CD4-positive, alpha-beta memory T cell (primary cell): ENCODE measurements at regions not wholly inside any gene's neighbourhood (a gene's known extent, or its start where the extent isn't known, plus 50 kb on each side); places are given as distances from the start of the nearest gene placed in this dataset.
A peak's percentile ranks its signal among the peaks of the same experiment; 100 is the strongest.
"Not testable (repeated sequence)": the region's sequence is repeated elsewhere in the genome, so short reads cannot be mapped to it uniquely, and the experiment has no call there.

Experiments used
- CTCF ChIA-PET: fragments of 350-600 bp; sonication (Branson Sonifier 250); formaldehyde crosslinking; loops from one replicate; lab custom pipeline; 2021; ENCODE audit warnings: inconsistent platforms; ENCODE audit not compliant: partially characterized antibody; lab: Charles Lee
- POLR2A ChIA-PET: fragments of 350-600 bp; sonication (Branson Sonifier 250); formaldehyde crosslinking; loops from one replicate; lab custom pipeline; 2021; ENCODE audit not compliant: partially characterized antibody; lab: Charles Lee
- DNase-seq, 5 donors: peaks; one replicate each; pipeline versions ENCODE4 v3.0.0 to v3.0.0-alpha.2; 2020 to 2022; ENCODE audit warnings: mixed read lengths in 1 of 5
- H3K27ac ChIP-seq: one replicate; pipeline ENCODE4 v1.7.0; 2013; ENCODE audit warnings: low read depth, low read length
- H3K27me3 ChIP-seq: 2 replicates; pipeline ENCODE4 v1.7.0; 2013; ENCODE audit warnings: mild to moderate bottlenecking, low read length, moderate library complexity; ENCODE audit not compliant: insufficient read depth
- H3K36me3 ChIP-seq: 2 replicates; pipeline ENCODE4 v1.7.0; 2013; ENCODE audit warnings: mild to moderate bottlenecking, low read length, moderate library complexity; ENCODE audit not compliant: insufficient read depth
- H3K4me1 ChIP-seq: 2 replicates; pipeline ENCODE4 v1.7.0; 2013; ENCODE audit warnings: mild to moderate bottlenecking, low read length, moderate library complexity; ENCODE audit not compliant: insufficient read depth
- H3K4me3 ChIP-seq, 2 donors: one replicate each; pipeline ENCODE4 v1.7.0; 2013; ENCODE audit warnings: low read length in 2 of 2, mild to moderate bottlenecking in 1 of 2
- H3K9me3 ChIP-seq, 2 donors: one replicate each; pipeline ENCODE4 v1.7.0; 2013; ENCODE audit warnings: low read length in 2 of 2, control low read depth in 1 of 2; ENCODE audit not compliant: control insufficient read depth in 1 of 2
- H3K27ac Mint-ChIP-seq, 7 donors: one replicate each; pipeline ENCODE4 v1.8.0; 2020 to 2021; ENCODE audit warnings: mixed read lengths in 7 of 7, mild to moderate bottlenecking in 6 of 7, inconsistent platforms in 3 of 7, moderate library complexity in 3 of 7
- H3K27me3 Mint-ChIP-seq, 2 donors: one replicate each; pipeline ENCODE4 v1.8.0; 2020 to 2021; ENCODE audit warnings: mixed read lengths in 2 of 2
- H3K36me3 Mint-ChIP-seq, 2 donors: one replicate each; pipeline ENCODE4 v1.8.0; 2020 to 2021; ENCODE audit warnings: mixed read lengths in 2 of 2, inconsistent platforms in 1 of 2, mild to moderate bottlenecking in 1 of 2
- H3K4me1 Mint-ChIP-seq, 4 donors: one replicate each; pipeline ENCODE4 v1.8.0; 2020 to 2021; ENCODE audit warnings: mixed read lengths in 4 of 4, mild to moderate bottlenecking in 1 of 4
- H3K4me3 Mint-ChIP-seq, 8 donors: one replicate each; pipeline ENCODE4 v1.8.0; 2020 to 2021; ENCODE audit warnings: mixed read lengths in 8 of 8, mild to moderate bottlenecking in 7 of 8, moderate library complexity in 6 of 8, inconsistent platforms in 3 of 8
- H3K9me3 Mint-ChIP-seq, 8 donors: one replicate each; pipeline ENCODE4 v1.8.0; 2020 to 2021; ENCODE audit warnings: mixed read lengths in 8 of 8, mild to moderate bottlenecking in 5 of 8, inconsistent platforms in 3 of 8, moderate library complexity in 1 of 8
- intact Hi-C: fragments of 100-400 bp; cut with micrococcal nuclease; formaldehyde crosslinking; loops from one replicate; pipeline ENCODE4 v1.15.1; 2023

- ChIA-PET CTCF (no interaction called here), POLR2A (no interaction called here)
- Histone ChIP-seq H3K9me3 (no peaks in the 10 kb centered on the region), H3K27me3 (no peaks in the 10 kb centered on the region), H3K4me3 (no peak overlapping the region), H3K4me1 (no peaks in the 10 kb centered on the region), H3K36me3 (no peaks in the 10 kb centered on the region), H3K27ac (no peak overlapping the region)
- Mint-ChIP-seq H3K9me3 (peaks cover 0 to 2% (median 0%) of the 10 kb centered on the region in 8 donors), H3K4me3 (no peak overlapping the region), H3K36me3 (no peaks in the 10 kb centered on the region), H3K4me1 (no peaks in the 10 kb centered on the region), H3K27me3 (peaks cover 2 to 4% of the 10 kb centered on the region in 2 donors), H3K27ac (peak overlapping the region in 1 of 7 donors; percentile 24)
- intact Hi-C loops, result no loop called here
- no peak for DNase-seq
Observed at GRCh38 chr6:25199544-25199943, 79.6 kb upstream of the CARMIL1 start.

DNA sequence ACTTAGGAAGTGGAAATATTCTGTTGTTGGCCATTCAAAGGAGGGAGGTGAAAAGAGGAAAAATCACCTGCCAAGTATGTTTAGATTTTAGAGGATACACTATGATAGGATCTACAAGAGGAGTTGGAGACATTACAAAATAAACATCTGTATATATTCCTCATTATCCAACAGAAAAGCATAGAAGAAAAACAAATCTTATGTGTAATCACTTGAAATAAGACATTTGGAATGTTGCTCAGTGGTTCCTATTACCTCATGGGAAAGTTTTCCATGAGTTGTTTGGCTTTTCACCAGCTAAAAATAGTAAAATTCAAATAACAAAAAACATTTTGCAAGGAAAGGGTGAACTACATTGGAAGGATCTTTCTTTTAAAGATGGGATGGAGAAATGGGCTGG lies 76.7 kb upstream of the CARMIL1 start:
- no peak for DNase-seq
- Histone ChIP-seq H3K9me3 (no peaks in the 10 kb centered on the region), H3K4me3 (no peak overlapping the region), H3K36me3 (no peaks in the 10 kb centered on the region), H3K4me1 (no peaks in the 10 kb centered on the region), H3K27me3 (no peaks in the 10 kb centered on the region), H3K27ac (no peak overlapping the region)
- peaks cover 7 to 12% of the 10 kb centered on the region in 2 donors for H3K27me3 Mint-ChIP-seq
- H3K4me3 Mint-ChIP-seq, result no peak overlapping the region
- peaks cover 0 to 4% of the 10 kb centered on the region in 2 donors for H3K36me3 Mint-ChIP-seq
- intact Hi-C loops, result no loop called here
- H3K4me1 Mint-ChIP-seq, result no peaks in the 10 kb centered on the region
- ChIA-PET CTCF (no interaction called here), POLR2A (no interaction called here)
- H3K9me3 Mint-ChIP-seq, result peaks cover 0 to 18% (median 10%) of the 10 kb centered on the region in 8 donors
- H3K27ac Mint-ChIP-seq, result no peak overlapping the region

- Mint-ChIP-seq H3K9me3 (peaks cover 4 to 23% (median 14%) of the 10 kb centered on the region in 8 donors), H3K27me3 (peaks cover 15 to 16% of the 10 kb centered on the region in 2 donors), H3K4me3 (no peak overlapping the region), H3K27ac (no peak overlapping the region), H3K36me3 (peaks cover 0 to 4% of the 10 kb centered on the region in 2 donors), H3K4me1 (no peaks in the 10 kb centered on the region)
- H3K36me3 ChIP-seq, result no peaks in the 10 kb centered on the region
- H3K27ac ChIP-seq, result no peak overlapping the region
- no peaks in the 10 kb centered on the region for H3K4me1 ChIP-seq
- no peak for DNase-seq
- no peaks in the 10 kb centered on the region for H3K9me3 ChIP-seq
- H3K27me3 ChIP-seq, result no peaks in the 10 kb centered on the region
- ChIA-PET CTCF (no interaction called here), POLR2A (no interaction called here)
- no peak overlapping the region for H3K4me3 ChIP-seq
- intact Hi-C loops, result no loop called here
Observed at GRCh38 chr6:25205629-25206028, 73.5 kb upstream of the CARMIL1 start.

DNA sequence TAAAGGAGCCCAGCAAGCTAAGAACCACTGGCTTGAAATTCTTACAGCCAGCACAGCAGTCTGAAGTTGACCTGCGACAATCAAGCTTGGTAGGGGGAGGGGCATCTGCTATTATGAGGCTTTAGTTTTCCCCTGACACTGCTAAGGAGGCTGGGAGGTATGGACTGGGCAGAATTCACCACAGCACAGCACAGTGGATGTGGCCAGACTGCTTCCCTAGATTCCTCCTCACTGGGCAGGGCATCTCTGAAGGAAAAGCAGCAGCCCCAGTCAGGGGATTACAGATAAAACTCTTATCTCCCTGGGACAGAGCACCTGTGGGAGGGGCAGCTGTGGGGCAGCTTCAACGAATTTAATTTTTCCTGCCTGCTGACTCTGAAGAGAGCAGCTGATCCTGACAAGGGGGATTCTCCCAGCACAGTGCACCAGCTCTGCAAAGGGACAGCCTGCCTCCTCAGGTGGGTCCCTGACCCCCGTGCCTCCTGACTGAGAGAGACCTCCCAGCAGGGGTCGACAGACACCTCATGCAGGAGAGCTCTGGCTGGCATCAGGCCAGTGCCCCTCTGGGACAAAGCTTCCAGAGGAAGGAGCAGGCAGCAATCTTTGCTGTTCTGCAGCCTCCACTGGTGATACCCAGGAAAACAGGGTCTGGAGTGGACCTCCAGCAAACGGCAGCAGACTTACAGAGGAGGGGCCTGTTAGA lies 71.6 kb upstream of the CARMIL1 start:
- DNase-seq, H3K27ac Mint-ChIP-seq, H3K4me1 ChIP-seq, H3K9me3 ChIP-seq, H3K4me3 ChIP-seq, H3K4me1 Mint-ChIP-seq, H3K27me3 ChIP-seq, H3K36me3 Mint-ChIP-seq, intact Hi-C loops, H3K27ac ChIP-seq, H3K36me3 ChIP-seq, H3K4me3 Mint-ChIP-seq: not testable (repeated sequence)
- Mint-ChIP-seq H3K27me3 (peaks cover 15 to 16% of the 10 kb centered on the region in 2 donors), H3K9me3 (peaks cover 4 to 29% (median 14%) of the 10 kb centered on the region in 8 donors)
- POLR2A ChIA-PET, result interaction anchor here (0.7 kb wide), 1 partner anchor 11 kb away, joined by 3 read pairs; no protein-coding TSS in a partner anchor
- CTCF ChIA-PET, result interaction anchor here (1.4 kb wide), 1 partner anchor 16 kb away, joined by 4 read pairs; no protein-coding TSS in a partner anchor

GRCh38 chr6:25215881-25216280 lies 63.3 kb upstream of the CARMIL1 start:
- Histone ChIP-seq H3K9me3 (no peaks in the 10 kb centered on the region), H3K4me1 (no peaks in the 10 kb centered on the region), H3K27me3 (no peaks in the 10 kb centered on the region), H3K4me3 (no peak overlapping the region), H3K36me3 (no peaks in the 10 kb centered on the region), H3K27ac (no peak overlapping the region)
- ChIA-PET CTCF (interaction anchor here (1.3 kb wide), 1 partner anchor 10 kb away, joined by 5 read pairs; no protein-coding TSS in a partner anchor), POLR2A (no interaction called here)
- no peak overlapping the region for H3K27ac Mint-ChIP-seq
- no peaks in the 10 kb centered on the region for H3K4me1 Mint-ChIP-seq
- intact Hi-C loops, result no loop called here
- no peak overlapping the region for H3K4me3 Mint-ChIP-seq
- H3K27me3 Mint-ChIP-seq, result peaks cover 0 to 1% of the 10 kb centered on the region in 2 donors
- no peak for DNase-seq
- H3K9me3 Mint-ChIP-seq, result peaks cover 0 to 7% (median 0%) of the 10 kb centered on the region in 8 donors
- H3K36me3 Mint-ChIP-seq, result no peaks in the 10 kb centered on the region

GRCh38 chr6:25217302-25217701 lies 61.9 kb upstream of the CARMIL1 start:
- CTCF ChIA-PET, result no interaction called here
- Histone ChIP-seq H3K9me3 (no peaks in the 10 kb centered on the region), H3K36me3 (no peaks in the 10 kb centered on the region), H3K4me1 (no peaks in the 10 kb centered on the region), H3K27ac (no peak overlapping the region), H3K4me3 (no peak overlapping the region), H3K27me3 (no peaks in the 10 kb centered on the region)
- POLR2A ChIA-PET, result no interaction called here
- Mint-ChIP-seq H3K27ac (peak overlapping the region in 1 of 7 donors; percentile 22), H3K27me3 (peaks cover 0 to 1% of the 10 kb centered on the region in 2 donors), H3K4me3 (no peak overlapping the region), H3K9me3 (peaks cover 0 to 2% (median 0%) of the 10 kb centered on the region in 8 donors), H3K4me1 (no peaks in the 10 kb centered on the region), H3K36me3 (no peaks in the 10 kb centered on the region)
- intact Hi-C loops, result no loop called here
- DNase-seq, result no peak

DNA sequence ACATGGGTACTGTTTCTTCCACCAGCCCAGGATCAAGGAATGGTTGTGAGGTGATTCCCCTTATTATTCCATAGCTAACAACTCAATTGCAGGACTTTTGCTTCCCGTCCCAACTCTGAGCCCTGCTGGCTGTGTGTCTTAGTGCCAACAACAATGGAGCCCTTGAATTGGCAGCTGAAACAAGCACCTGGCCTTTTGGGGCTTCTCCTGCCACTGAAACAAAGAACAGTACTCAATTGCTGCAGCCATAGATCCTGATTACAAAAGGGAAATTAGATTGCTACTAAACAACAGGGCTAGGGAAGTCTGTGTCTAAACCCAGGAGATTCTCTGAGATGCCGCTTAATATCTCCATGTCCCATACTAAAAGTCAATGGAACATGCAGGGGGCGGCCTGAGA lies 61.3 kb upstream of the CARMIL1 start:
- intact Hi-C loops, result no loop called here
- no peak overlapping the region for H3K4me3 ChIP-seq
- peaks cover 0 to 1% of the 10 kb centered on the region in 2 donors for H3K27me3 Mint-ChIP-seq
- H3K4me1 ChIP-seq, result no peaks in the 10 kb centered on the region
- H3K36me3 ChIP-seq, result no peaks in the 10 kb centered on the region
- H3K36me3 Mint-ChIP-seq, result no peaks in the 10 kb centered on the region
- no peaks in the 10 kb centered on the region for H3K4me1 Mint-ChIP-seq
- CTCF ChIA-PET, result no interaction called here
- H3K27me3 ChIP-seq, result no peaks in the 10 kb centered on the region
- POLR2A ChIA-PET, result no interaction called here
- peaks cover 0 to 2% (median 0%) of the 10 kb centered on the region in 8 donors for H3K9me3 Mint-ChIP-seq
- no peak for DNase-seq
- no peak overlapping the region for H3K27ac Mint-ChIP-seq
- no peaks in the 10 kb centered on the region for H3K9me3 ChIP-seq
- H3K4me3 Mint-ChIP-seq, result no peak overlapping the region
- no peak overlapping the region for H3K27ac ChIP-seq
